ENCODE measurements at regions not wholly inside any gene's neighbourhood (a gene's known extent, or its start where the extent isn't known, plus 50 kb on each side); places are given as distances from the start of the nearest gene placed in this dataset.

GRCh38 chr10:126722726-126723125 lies 52.2 kb upstream of the C10orf90 start:
- H3K4me1 ChIP-seq (ENCODE audit: control insufficient read depth, extremely low read depth, insufficient read depth, low read length): no peaks in the 10 kb centered on the region
- H3K4me2 ChIP-seq (ENCODE audit: extremely low read depth, insufficient read depth, low read length): no peak overlapping the region
- no peak overlapping the region for H3K4me3 ChIP-seq (replicated peaks in 1 of 4; ENCODE audit: control extremely low read depth in 1 of 4, insufficient read depth in 1 of 4, low read depth in 3 of 4, low read length in 4 of 4)
- no peak overlapping the region for H3K9ac ChIP-seq (ENCODE audit: insufficient read depth, low read length)
- H3K36me3 ChIP-seq (ENCODE audit: control insufficient read depth, insufficient read depth, low read length): no peaks in the 10 kb centered on the region
- DNase-seq (ENCODE audit: low read depth in 2 of 2): no peak
- no peaks in the 10 kb centered on the region for H3K9me3 ChIP-seq (ENCODE audit: control insufficient read depth, insufficient read depth, low read depth, low read length)
- H3K79me2 ChIP-seq (ENCODE audit: control insufficient read depth, insufficient read depth, low read length): no peaks in the 10 kb centered on the region
- no peak overlapping the region for H2AFZ ChIP-seq (ENCODE audit: low read length)
- no peaks in the 10 kb centered on the region for H4K20me1 ChIP-seq (ENCODE audit: control insufficient read depth, extremely low read depth, insufficient read depth, low read length)
- no peaks in the 10 kb centered on the region for H3K27me3 ChIP-seq (ENCODE audit: control insufficient read depth, insufficient read depth, low read length)
- TF ChIP-seq EZH2 (IDR thresholded peaks at IDR 0.05; ENCODE audit: low read length, missing control alignments) (no peak), CTCF (conservative IDR thresholded peaks at IDR 0.05 in 1 of 2, IDR thresholded peaks at IDR 0.05 in 1 of 2; ENCODE audit: low read depth in 1 of 2, low read length in 2 of 2) (no peak)
- no peak overlapping the region for H3K27ac ChIP-seq (ENCODE audit: insufficient read depth, low read length)

- Histone ChIP-seq H3K4me3 (replicated peaks in 1 of 4; ENCODE audit: control extremely low read depth in 1 of 4, insufficient read depth in 1 of 4, low read depth in 3 of 4, low read length in 4 of 4) (no peak overlapping the region), H3K9ac (ENCODE audit: insufficient read depth, low read length) (no peak overlapping the region), H3K79me2 (ENCODE audit: control insufficient read depth, insufficient read depth, low read length) (no peaks in the 10 kb centered on the region), H3K27me3 (ENCODE audit: control insufficient read depth, insufficient read depth, low read length) (no peaks in the 10 kb centered on the region), H3K36me3 (ENCODE audit: control insufficient read depth, insufficient read depth, low read length) (no peaks in the 10 kb centered on the region), H2AFZ (ENCODE audit: low read length) (no peak overlapping the region), H3K9me3 (ENCODE audit: control insufficient read depth, insufficient read depth, low read depth, low read length) (no peaks in the 10 kb centered on the region), H3K4me2 (ENCODE audit: extremely low read depth, insufficient read depth, low read length) (no peak overlapping the region), H3K27ac (ENCODE audit: insufficient read depth, low read length) (no peak overlapping the region), H3K4me1 (ENCODE audit: control insufficient read depth, extremely low read depth, insufficient read depth, low read length) (no peaks in the 10 kb centered on the region), H4K20me1 (ENCODE audit: control insufficient read depth, extremely low read depth, insufficient read depth, low read length) (no peaks in the 10 kb centered on the region)
- TF ChIP-seq EZH2 (IDR thresholded peaks at IDR 0.05; ENCODE audit: low read length, missing control alignments): no peak
- no peak for DNase-seq (ENCODE audit: low read depth in 2 of 2)
These were observed 52.7 kb upstream of the C10orf90 start for GRCh38 chr10:126723226-126723625.

- H4K20me1 ChIP-seq (ENCODE audit: control insufficient read depth, extremely low read depth, insufficient read depth, low read length): no peaks in the 10 kb centered on the region
- no peaks in the 10 kb centered on the region for H3K36me3 ChIP-seq (ENCODE audit: control insufficient read depth, insufficient read depth, low read length)
- no peaks in the 10 kb centered on the region for H3K79me2 ChIP-seq (ENCODE audit: control insufficient read depth, insufficient read depth, low read length)
- H2AFZ ChIP-seq (ENCODE audit: low read length): no peak overlapping the region
- H3K9ac ChIP-seq (ENCODE audit: insufficient read depth, low read length): no peak overlapping the region
- H3K4me1 ChIP-seq (ENCODE audit: control insufficient read depth, extremely low read depth, insufficient read depth, low read length): no peaks in the 10 kb centered on the region
- no peaks in the 10 kb centered on the region for H3K27me3 ChIP-seq (ENCODE audit: control insufficient read depth, insufficient read depth, low read length)
- no peak for DNase-seq (ENCODE audit: low read depth in 2 of 2)
- no peak overlapping the region for H3K4me3 ChIP-seq (replicated peaks in 1 of 4; ENCODE audit: control extremely low read depth in 1 of 4, insufficient read depth in 1 of 4, low read depth in 3 of 4, low read length in 4 of 4)
- H3K4me2 ChIP-seq (ENCODE audit: extremely low read depth, insufficient read depth, low read length): no peak overlapping the region
- H3K27ac ChIP-seq (ENCODE audit: insufficient read depth, low read length): no peak overlapping the region
- no peak for TF ChIP-seq EZH2 (IDR thresholded peaks at IDR 0.05; ENCODE audit: low read length, missing control alignments)
- TF ChIP-seq CTCF (conservative IDR thresholded peaks at IDR 0.05 in 1 of 2, IDR thresholded peaks at IDR 0.05 in 1 of 2; ENCODE audit: low read depth in 1 of 2, low read length in 2 of 2): no peak
- H3K9me3 ChIP-seq (ENCODE audit: control insufficient read depth, insufficient read depth, low read depth, low read length): no peaks in the 10 kb centered on the region
These were observed 58.9 kb upstream of the C10orf90 start for GRCh38 chr10:126729314-126729870.

Data from fibroblast of lung (primary cell).